ENCODE measurements at regions not wholly inside any gene's neighbourhood (a gene's known extent, or its start where the extent isn't known, plus 50 kb on each side); places are given as distances from the start of the nearest gene placed in this dataset.

- no peaks in the 10 kb centered on the region for H3K9me3 Mint-ChIP-seq
- H3K4me1 Mint-ChIP-seq (ENCODE audit: low read depth), result peaks cover 9% of the 10 kb centered on the region
- H3K4me3 Mint-ChIP-seq, result no peak overlapping the region
- intact Hi-C loops (cut with micrococcal nuclease), result no loop called here
- DNase-seq, result no peak
- H3K27ac Mint-ChIP-seq, result no peak overlapping the region
- CTCF ChIA-PET, result no interaction called here
- no peaks in the 10 kb centered on the region for H3K27me3 Mint-ChIP-seq
- POLR2A ChIA-PET, result no interaction called here
- H3K36me3 Mint-ChIP-seq, result peaks cover 9% of the 10 kb centered on the region
These were observed 52.7 kb upstream of the ZCCHC13 start for GRCh38 chrX:74251006-74251930.

- peaks cover 9% of the 10 kb centered on the region for H3K4me1 Mint-ChIP-seq (ENCODE audit: low read depth)
- H3K9me3 Mint-ChIP-seq, result no peaks in the 10 kb centered on the region
- no peaks in the 10 kb centered on the region for H3K27me3 Mint-ChIP-seq
- no peak overlapping the region for H3K27ac Mint-ChIP-seq
- no peak overlapping the region for H3K4me3 Mint-ChIP-seq
- intact Hi-C loops (cut with micrococcal nuclease), result no loop called here
- ChIA-PET POLR2A (no interaction called here), CTCF (no interaction called here)
- peaks cover 2% of the 10 kb centered on the region for H3K36me3 Mint-ChIP-seq
- DNase-seq, result no peak
These were observed 53.4 kb upstream of the ZCCHC13 start for GRCh38 chrX:74250574-74250973.

- Mint-ChIP-seq H3K4me1 (ENCODE audit: low read depth) (peaks cover 9% of the 10 kb centered on the region), H3K4me3 (no peak overlapping the region), H3K36me3 (peaks cover 2% of the 10 kb centered on the region), H3K27me3 (no peaks in the 10 kb centered on the region), H3K27ac (no peak overlapping the region), H3K9me3 (no peaks in the 10 kb centered on the region)
- CTCF ChIA-PET, result no interaction called here
- POLR2A ChIA-PET, result no interaction called here
- DNase-seq, result no peak
- intact Hi-C loops (cut with micrococcal nuclease), result no loop called here
These were observed 54.0 kb upstream of the ZCCHC13 start for GRCh38 chrX:74249963-74250362.

GRCh38 chrX:74248889-74249288 is 55.1 kb upstream of the ZCCHC13 start:
- Mint-ChIP-seq H3K4me3 (no peak overlapping the region), H3K4me1 (ENCODE audit: low read depth) (peaks cover 7% of the 10 kb centered on the region), H3K27ac (no peak overlapping the region), H3K27me3 (no peaks in the 10 kb centered on the region), H3K9me3 (no peaks in the 10 kb centered on the region), H3K36me3 (peaks cover 3% of the 10 kb centered on the region)
- POLR2A ChIA-PET, result no interaction called here
- DNase-seq, result no peak
- intact Hi-C loops (cut with micrococcal nuclease), result no loop called here
- CTCF ChIA-PET, result no interaction called here

GRCh38 chrX:74246524-74246923 is 57.5 kb upstream of the ZCCHC13 start:
- Mint-ChIP-seq H3K4me3 (no peak overlapping the region), H3K4me1 (ENCODE audit: low read depth) (peaks cover 3% of the 10 kb centered on the region), H3K27me3 (no peaks in the 10 kb centered on the region), H3K27ac (no peak overlapping the region), H3K36me3 (peaks cover 5% of the 10 kb centered on the region), H3K9me3 (no peaks in the 10 kb centered on the region)
- intact Hi-C loops (cut with micrococcal nuclease), result no loop called here
- POLR2A ChIA-PET, result no interaction called here
- no peak for DNase-seq
- CTCF ChIA-PET, result no interaction called here

- POLR2A ChIA-PET, result no interaction called here
These were observed 61.4 kb upstream of the ZCCHC13 start for GRCh38 chrX:74242484-74243138.

GRCh38 chrX:74242050-74242449 is 61.9 kb upstream of the ZCCHC13 start:
- intact Hi-C loops (cut with micrococcal nuclease), result no loop called here
- POLR2A ChIA-PET, result no interaction called here
- CTCF ChIA-PET, result no interaction called here
- Mint-ChIP-seq H3K27ac (no peak overlapping the region), H3K27me3 (no peaks in the 10 kb centered on the region), H3K4me3 (no peak overlapping the region), H3K4me1 (ENCODE audit: low read depth) (peaks cover 3% of the 10 kb centered on the region), H3K36me3 (peaks cover 12% of the 10 kb centered on the region), H3K9me3 (no peaks in the 10 kb centered on the region)
- no peak for DNase-seq

More at GRCh38 chrX:74242484-74243138, 61.4 kb upstream of the ZCCHC13 start:
- H3K27ac Mint-ChIP-seq, result no peak overlapping the region
- H3K27me3 Mint-ChIP-seq, result no peaks in the 10 kb centered on the region
- peaks cover 3% of the 10 kb centered on the region for H3K4me1 Mint-ChIP-seq (ENCODE audit: low read depth)
- no peak overlapping the region for H3K4me3 Mint-ChIP-seq
- DNase-seq, result no peak
- no peaks in the 10 kb centered on the region for H3K9me3 Mint-ChIP-seq
- CTCF ChIA-PET, result no interaction called here
- peaks cover 12% of the 10 kb centered on the region for H3K36me3 Mint-ChIP-seq
- intact Hi-C loops (cut with micrococcal nuclease), result no loop called here

- intact Hi-C loops (cut with micrococcal nuclease), result no loop called here
- H3K4me3 Mint-ChIP-seq, result no peak overlapping the region
- no peaks in the 10 kb centered on the region for H3K27me3 Mint-ChIP-seq
- H3K4me1 Mint-ChIP-seq (ENCODE audit: low read depth), result no peaks in the 10 kb centered on the region
- H3K27ac Mint-ChIP-seq, result no peak overlapping the region
- POLR2A ChIA-PET, result no interaction called here
- no peak for DNase-seq
- H3K9me3 Mint-ChIP-seq, result no peaks in the 10 kb centered on the region
- peaks cover 9% of the 10 kb centered on the region for H3K36me3 Mint-ChIP-seq
- CTCF ChIA-PET, result no interaction called here
These were observed 65.2 kb upstream of the ZCCHC13 start for GRCh38 chrX:74238771-74239170.

- Mint-ChIP-seq H3K9me3 (no peaks in the 10 kb centered on the region), H3K4me3 (no peak overlapping the region), H3K27me3 (no peaks in the 10 kb centered on the region), H3K4me1 (ENCODE audit: low read depth) (peaks cover 2% of the 10 kb centered on the region), H3K27ac (no peak overlapping the region), H3K36me3 (peaks cover 2% of the 10 kb centered on the region)
- intact Hi-C loops (cut with micrococcal nuclease), result no loop called here
- ChIA-PET POLR2A (no interaction called here), CTCF (no interaction called here)
- no peak for DNase-seq
These were observed 69.2 kb upstream of the ZCCHC13 start for GRCh38 chrX:74234818-74235217.

- no peak for DNase-seq
- peaks cover 2% of the 10 kb centered on the region for H3K4me1 Mint-ChIP-seq (ENCODE audit: low read depth)
- CTCF ChIA-PET, result no interaction called here
- intact Hi-C loops (cut with micrococcal nuclease), result no loop called here
- POLR2A ChIA-PET, result no interaction called here
- H3K27ac Mint-ChIP-seq, result no peak overlapping the region
- H3K9me3 Mint-ChIP-seq, result no peaks in the 10 kb centered on the region
- H3K27me3 Mint-ChIP-seq, result no peaks in the 10 kb centered on the region
- no peak overlapping the region for H3K4me3 Mint-ChIP-seq
- peaks cover 3% of the 10 kb centered on the region for H3K36me3 Mint-ChIP-seq
These were observed 71.1 kb upstream of the ZCCHC13 start for GRCh38 chrX:74232859-74233258.

GRCh38 chrX:74231625-74232024 is 72.4 kb upstream of the ZCCHC13 start:
- Mint-ChIP-seq H3K9me3 (no peaks in the 10 kb centered on the region), H3K27me3 (no peaks in the 10 kb centered on the region), H3K4me1 (ENCODE audit: low read depth) (peaks cover 2% of the 10 kb centered on the region), H3K4me3 (no peak overlapping the region), H3K36me3 (peaks cover 5% of the 10 kb centered on the region), H3K27ac (no peak overlapping the region)
- ChIA-PET POLR2A (no interaction called here), CTCF (no interaction called here)
- intact Hi-C loops (cut with micrococcal nuclease), result no loop called here
- DNase-seq, result no peak

- H3K4me3 Mint-ChIP-seq, result no peak overlapping the region
- H3K27me3 Mint-ChIP-seq, result no peaks in the 10 kb centered on the region
- intact Hi-C loops (cut with micrococcal nuclease), result no loop called here
- ChIA-PET CTCF (no interaction called here), POLR2A (no interaction called here)
- no peaks in the 10 kb centered on the region for H3K9me3 Mint-ChIP-seq
- H3K36me3 Mint-ChIP-seq, result peaks cover 5% of the 10 kb centered on the region
- H3K27ac Mint-ChIP-seq, result no peak overlapping the region
- H3K4me1 Mint-ChIP-seq (ENCODE audit: low read depth), result peaks cover 2% of the 10 kb centered on the region
- no peak for DNase-seq
These were observed 73.9 kb upstream of the ZCCHC13 start for GRCh38 chrX:74230094-74230493.

- H3K27me3 Mint-ChIP-seq, result no peaks in the 10 kb centered on the region
- CTCF ChIA-PET, result interaction anchor here (0.6 kb wide), 1 partner anchor 703 kb away, joined by 3 read pairs; no protein-coding TSS in a partner anchor
- intact Hi-C loops (cut with micrococcal nuclease), result loop anchor here (10.0 kb wide), 1 partner anchor 120 kb away; no protein-coding TSS in a partner anchor
These were observed 78.9 kb upstream of the ZCCHC13 start for GRCh38 chrX:74225111-74225510.

More at GRCh38 chrX:74225111-74225510, 78.9 kb upstream of the ZCCHC13 start:
- POLR2A ChIA-PET, result interaction anchor here (0.6 kb wide), 2 partner anchors 20 to 1532 kb away, joined by 3 read pairs; no protein-coding TSS in a partner anchor
- peaks cover 12% of the 10 kb centered on the region for H3K36me3 Mint-ChIP-seq
- no peaks in the 10 kb centered on the region for H3K9me3 Mint-ChIP-seq
- no peak for DNase-seq
- H3K4me3 Mint-ChIP-seq, result no peak overlapping the region
- peaks cover 16% of the 10 kb centered on the region for H3K4me1 Mint-ChIP-seq (ENCODE audit: low read depth)
- H3K27ac Mint-ChIP-seq, result no peak overlapping the region
